ENCODE measurements at regions not wholly inside any gene's neighbourhood (a gene's known extent, or its start where the extent isn't known, plus 50 kb on each side); places are given as distances from the start of the nearest gene placed in this dataset.

DNA sequence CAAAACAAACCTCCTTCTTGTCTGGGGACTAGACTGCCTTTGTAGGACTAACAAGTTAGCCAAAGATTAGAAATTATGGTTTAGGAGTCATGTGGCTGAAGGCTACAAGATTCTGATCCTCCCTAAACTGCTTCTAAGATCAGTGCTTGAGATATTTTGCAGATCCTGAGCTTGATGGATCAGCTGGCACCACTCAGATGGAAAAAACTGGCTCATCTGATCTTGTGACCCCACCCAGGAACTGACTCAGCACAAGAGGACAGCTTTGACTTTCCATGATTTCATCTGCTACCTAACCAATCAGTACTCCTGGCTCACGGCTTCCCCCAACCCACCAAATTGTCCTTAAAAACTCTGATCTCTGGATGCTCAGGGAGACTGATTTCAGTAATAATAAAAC lies 271.5 kb upstream of the TAC1 start:
- TF ChIP-seq, protein P1, sequence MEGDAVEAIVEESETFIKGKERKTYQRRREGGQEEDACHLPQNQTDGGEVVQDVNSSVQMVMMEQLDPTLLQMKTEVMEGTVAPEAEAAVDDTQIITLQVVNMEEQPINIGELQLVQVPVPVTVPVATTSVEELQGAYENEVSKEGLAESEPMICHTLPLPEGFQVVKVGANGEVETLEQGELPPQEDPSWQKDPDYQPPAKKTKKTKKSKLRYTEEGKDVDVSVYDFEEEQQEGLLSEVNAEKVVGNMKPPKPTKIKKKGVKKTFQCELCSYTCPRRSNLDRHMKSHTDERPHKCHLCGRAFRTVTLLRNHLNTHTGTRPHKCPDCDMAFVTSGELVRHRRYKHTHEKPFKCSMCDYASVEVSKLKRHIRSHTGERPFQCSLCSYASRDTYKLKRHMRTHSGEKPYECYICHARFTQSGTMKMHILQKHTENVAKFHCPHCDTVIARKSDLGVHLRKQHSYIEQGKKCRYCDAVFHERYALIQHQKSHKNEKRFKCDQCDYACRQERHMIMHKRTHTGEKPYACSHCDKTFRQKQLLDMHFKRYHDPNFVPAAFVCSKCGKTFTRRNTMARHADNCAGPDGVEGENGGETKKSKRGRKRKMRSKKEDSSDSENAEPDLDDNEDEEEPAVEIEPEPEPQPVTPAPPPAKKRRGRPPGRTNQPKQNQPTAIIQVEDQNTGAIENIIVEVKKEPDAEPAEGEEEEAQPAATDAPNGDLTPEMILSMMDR (IDR thresholded peaks at IDR 0.05): no peak
- no peak for TF ChIP-seq POLR2A (IDR thresholded peaks at IDR 0.05)

Data from sigmoid colon (tissue), 3 donors.